ENCODE measurements at regions not wholly inside any gene's neighbourhood (a gene's known extent, or its start where the extent isn't known, plus 50 kb on each side); places are given as distances from the start of the nearest gene placed in this dataset.
A peak's percentile ranks its signal among the peaks of the same experiment; 100 is the strongest.

DNA sequence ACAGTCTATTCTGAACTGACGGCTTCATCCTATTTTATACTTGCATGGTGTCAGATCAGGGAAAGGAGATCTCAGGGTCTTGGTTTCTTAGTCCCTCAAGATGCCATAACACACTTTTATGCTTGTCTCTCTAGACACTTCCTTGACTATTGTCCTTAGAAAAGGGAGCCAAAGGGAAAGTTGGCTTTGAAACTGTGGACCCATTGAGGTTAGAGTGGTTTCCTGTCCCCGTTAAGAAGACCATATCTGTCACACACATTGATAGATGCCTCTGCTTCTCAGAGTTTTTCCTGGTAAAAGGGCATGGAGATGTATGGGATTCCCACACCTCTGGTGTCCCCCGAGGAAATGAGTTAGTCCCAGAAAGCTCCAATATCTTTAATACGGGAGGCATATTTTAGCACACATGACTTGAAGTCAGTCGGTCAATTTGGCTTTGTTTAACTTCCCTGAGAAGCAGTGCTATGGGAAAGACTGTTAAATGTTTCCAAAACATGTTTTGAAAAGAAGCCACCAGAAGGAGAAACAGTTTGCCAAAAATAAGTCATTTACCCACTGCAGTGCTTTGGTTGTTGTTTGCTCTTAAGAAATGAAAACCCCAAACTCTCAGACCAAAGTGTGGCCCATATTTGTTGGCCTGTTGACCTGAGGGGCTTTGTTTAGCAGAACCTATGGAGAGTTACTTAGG, 133.4 kb upstream of the CXCR4 start:
- TF ChIP-seq POLR2AphosphoS5 (IDR thresholded peaks at IDR 0.05; ENCODE audit: low read depth): no peak
- TF ChIP-seq GABPA (IDR thresholded peaks at IDR 0.05; ENCODE audit: low read depth): no peak
- no peak for TF ChIP-seq CTCF (IDR thresholded peaks at IDR 0.05; ENCODE audit: insufficient read depth, low read length)
- no peak for TF ChIP-seq REST (IDR thresholded peaks at IDR 0.05; ENCODE audit: insufficient replicate concordance, low read depth)
- TF ChIP-seq SPI1 (IDR thresholded peaks at IDR 0.05; ENCODE audit: borderline replicate concordance, low read depth): no peak
- Histone ChIP-seq H3K4me3 (replicated peaks; ENCODE audit: insufficient read depth, low read length) (no peak overlapping the region), H3K27me3 (ENCODE audit: insufficient read depth, poor library complexity, severe bottlenecking) (no peaks in the 10 kb centered on the region), H3K27ac (replicated peaks) (peak overlapping the region; percentile 3; the same call in 1 of the 2 replicates)
- no peak for DNase-seq (ENCODE audit: low read depth in 1 of 2, low spot score in 1 of 2)

GRCh38 chr2:136250131-136250530, 132.2 kb upstream of the CXCR4 start:
- no peaks in the 10 kb centered on the region for H3K27me3 ChIP-seq (ENCODE audit: insufficient read depth, poor library complexity, severe bottlenecking)
- H3K27ac ChIP-seq (replicated peaks): no peak overlapping the region
- no peak for DNase-seq (ENCODE audit: low read depth in 1 of 2, low spot score in 1 of 2)
- H3K4me3 ChIP-seq (replicated peaks; ENCODE audit: insufficient read depth, low read length): no peak overlapping the region
- TF ChIP-seq REST (IDR thresholded peaks at IDR 0.05; ENCODE audit: insufficient replicate concordance, low read depth) (no peak), SPI1 (IDR thresholded peaks at IDR 0.05; ENCODE audit: borderline replicate concordance, low read depth) (no peak), CTCF (IDR thresholded peaks at IDR 0.05; ENCODE audit: insufficient read depth, low read length) (no peak), GABPA (IDR thresholded peaks at IDR 0.05; ENCODE audit: low read depth) (no peak)

DNA sequence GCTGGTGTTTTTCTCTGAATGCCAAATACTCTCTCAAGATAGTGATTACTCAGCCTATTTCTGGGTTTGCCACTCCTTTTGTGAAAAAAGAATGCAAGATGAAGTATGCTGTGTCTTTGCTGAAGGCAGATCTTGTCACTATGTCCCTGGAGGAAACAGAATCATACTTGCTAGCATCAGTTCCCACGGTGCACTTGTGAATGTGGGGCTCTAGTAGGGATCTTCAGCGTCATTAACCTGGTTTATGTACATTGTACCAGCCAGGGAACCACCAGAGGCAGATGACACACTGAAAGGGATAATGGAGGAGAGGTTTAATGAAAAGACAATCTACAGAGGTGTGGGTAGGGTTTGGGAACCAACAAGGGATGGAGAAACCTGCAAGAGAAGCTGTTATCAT, 131.0 kb upstream of the CXCR4 start:
- TF ChIP-seq SPI1 (IDR thresholded peaks at IDR 0.05; ENCODE audit: borderline replicate concordance, low read depth) (no peak), CTCF (IDR thresholded peaks at IDR 0.05; ENCODE audit: insufficient read depth, low read length) (no peak), GABPA (IDR thresholded peaks at IDR 0.05; ENCODE audit: low read depth) (no peak), REST (IDR thresholded peaks at IDR 0.05; ENCODE audit: insufficient replicate concordance, low read depth) (no peak), POLR2AphosphoS5 (IDR thresholded peaks at IDR 0.05; ENCODE audit: low read depth) (no peak)
- H3K27me3 ChIP-seq (ENCODE audit: insufficient read depth, poor library complexity, severe bottlenecking): no peaks in the 10 kb centered on the region
- no peak overlapping the region for H3K4me3 ChIP-seq (replicated peaks; ENCODE audit: insufficient read depth, low read length)
- H3K27ac ChIP-seq (replicated peaks): no peak overlapping the region
- DNase-seq (ENCODE audit: low read depth in 1 of 2, low spot score in 1 of 2): no peak
